ACC112 (cell line): ENCODE measurements at regions not wholly inside any gene's neighbourhood (a gene's known extent, or its start where the extent isn't known, plus 50 kb on each side); places are given as distances from the start of the nearest gene placed in this dataset.
A peak's percentile ranks its signal among the peaks of the same experiment; 100 is the strongest.
"Not testable (repeated sequence)": the region's sequence is repeated elsewhere in the genome, so short reads cannot be mapped to it uniquely, and the experiment has no call there.

Experiments used
- H2AFZ ChIP-seq: fragments of 200-600 bp; sonication (generic); one replicate; pipeline ENCODE4 v1.6.0; 2017; ENCODE audit warnings: antibody characterized with exemption, low read length; ENCODE audit not compliant: unreplicated experiment
- H3K27ac ChIP-seq: fragments of 200-600 bp; sonication (generic); 2 replicates; pipeline ENCODE4 v1.5.1; 2014; ENCODE audit warnings: low read depth, mild to moderate bottlenecking, antibody characterized with exemption, low read length, moderate library complexity
- H3K27me3 ChIP-seq: fragments of 200-600 bp; sonication (generic); 2 replicates; pipeline ENCODE4 v1.6.1; 2014; ENCODE audit warnings: mild to moderate bottlenecking, antibody characterized with exemption, low read length, moderate library complexity, mixed read lengths; ENCODE audit not compliant: insufficient read depth
- H3K36me3 ChIP-seq: fragments of 200-600 bp; sonication (generic); 2 replicates; pipeline ENCODE4 v1.6.1; 2016; ENCODE audit warnings: mild to moderate bottlenecking, antibody characterized with exemption, low read length, moderate library complexity, mixed read lengths; ENCODE audit not compliant: insufficient read depth
- H3K4me1 ChIP-seq: fragments of 200-600 bp; sonication (generic); one replicate; pipeline ENCODE4 v1.6.1; 2016; ENCODE audit warnings: low read length, mixed read lengths; ENCODE audit not compliant: insufficient read depth, unreplicated experiment, control insufficient read depth
- H3K4me3 ChIP-seq: fragments of 200-600 bp; sonication (generic); 2 replicates; pipeline ENCODE4 v1.5.1; 2014; ENCODE audit warnings: mild to moderate bottlenecking, low read depth, low read length
- H3K79me2 ChIP-seq: fragments of 200-600 bp; sonication (generic); one replicate; pipeline ENCODE4 v1.6.0; 2016; ENCODE audit warnings: low read length; ENCODE audit not compliant: control insufficient read depth, unreplicated experiment, insufficient read depth

DNA sequence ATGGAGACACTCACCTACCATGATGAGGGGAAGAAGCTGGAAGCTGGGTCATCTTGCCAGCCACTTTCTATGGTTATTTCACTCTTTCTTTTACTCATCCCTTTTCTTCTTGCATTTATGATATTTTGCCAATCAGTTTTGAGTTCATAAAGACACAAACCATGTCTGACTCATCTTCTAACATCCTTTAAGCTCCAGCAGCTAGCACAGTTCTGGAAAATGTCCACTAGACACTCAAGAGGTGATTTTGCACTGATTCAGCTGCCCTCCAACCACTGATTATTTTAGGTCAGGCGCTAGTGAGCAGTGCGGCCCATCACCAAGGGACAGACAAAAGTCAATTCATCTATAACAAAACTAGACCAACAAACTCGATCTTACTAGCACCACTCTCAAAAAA, 537.1 kb upstream of the ID2 start:
- H3K36me3 ChIP-seq, result no peaks in the 10 kb centered on the region
- H3K27ac ChIP-seq, result peak overlapping the region; percentile 40; the same call in 1 of the 2 replicates
- H3K79me2 ChIP-seq, result no peaks in the 10 kb centered on the region
- peak overlapping the region; percentile 3 for H2AFZ ChIP-seq
- H3K4me1 ChIP-seq, result peaks cover 46% of the 10 kb centered on the region
- no peak overlapping the region; the same call in 1 of the 2 replicates for H3K4me3 ChIP-seq
- H3K27me3 ChIP-seq, result no peaks in the 10 kb centered on the region

DNA sequence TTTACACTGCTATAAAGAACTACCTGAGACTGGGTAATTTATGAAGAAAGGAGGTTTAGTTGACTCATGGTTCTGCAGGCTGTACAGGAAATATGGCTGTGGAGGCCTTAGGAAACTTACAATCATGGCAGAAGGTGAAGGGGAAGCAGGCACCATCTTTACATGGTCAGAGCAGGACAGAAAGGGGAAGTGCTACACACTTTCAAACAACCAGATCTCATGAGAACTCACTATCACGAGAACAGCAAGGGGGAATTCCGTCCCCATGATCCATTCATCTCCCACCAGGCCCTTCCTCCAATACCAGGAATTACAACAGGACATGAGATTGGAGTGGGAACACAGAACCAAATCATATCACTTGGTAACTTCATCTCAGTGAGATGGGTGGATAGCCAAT, 536.5 kb upstream of the ID2 start:
- H3K4me3 ChIP-seq, H3K36me3 ChIP-seq, H3K27me3 ChIP-seq, H3K79me2 ChIP-seq: not testable (repeated sequence)
- Histone ChIP-seq H3K27ac (peak overlapping the region; percentile 40; the same call in 1 of the 2 replicates), H3K4me1 (peaks cover 43% of the 10 kb centered on the region), H2AFZ (peak overlapping the region; percentile 3)

DNA sequence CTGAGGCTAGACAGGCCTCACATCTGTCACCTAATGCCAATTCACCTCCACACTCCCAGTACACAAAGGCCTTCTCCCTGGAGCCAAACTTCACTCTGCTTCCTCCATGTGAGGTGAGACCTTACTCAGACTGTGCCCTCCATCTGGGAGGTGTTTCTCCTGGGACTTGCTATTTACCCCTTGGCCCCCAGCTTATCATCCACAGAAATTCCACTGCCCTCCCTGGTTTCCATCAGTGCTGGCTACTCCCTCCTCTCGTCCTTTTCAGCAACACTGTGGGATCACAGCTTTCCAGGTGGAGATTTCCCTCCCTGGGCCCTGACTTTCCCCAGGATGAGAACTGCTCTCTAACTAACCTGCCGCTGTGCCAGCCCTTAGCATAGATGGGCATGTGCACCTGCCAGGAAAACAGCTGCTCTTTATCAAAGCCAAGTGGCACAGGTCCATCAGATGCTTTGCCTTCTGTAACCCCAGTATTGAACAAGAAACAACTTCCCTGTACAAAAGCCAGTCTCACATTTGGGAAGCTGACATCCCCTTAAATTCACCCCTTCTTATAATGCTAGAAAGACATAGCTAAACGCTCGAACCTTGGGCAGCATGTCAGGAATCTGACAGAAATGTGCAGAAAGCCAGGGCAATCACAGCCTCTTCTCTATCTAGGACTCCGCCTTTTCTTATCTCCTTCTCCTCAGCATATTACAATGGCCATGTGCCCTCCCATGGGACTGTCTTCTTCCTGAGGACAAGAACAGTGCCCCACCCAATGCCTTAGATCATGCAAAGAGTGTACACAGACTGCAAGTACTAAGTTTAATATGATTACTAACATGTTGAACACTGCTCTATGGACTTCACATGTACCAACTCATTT, 535.5 kb upstream of the ID2 start:
- H3K27ac ChIP-seq, result no peak overlapping the region
- H3K27me3 ChIP-seq, result no peaks in the 10 kb centered on the region
- no peaks in the 10 kb centered on the region for H3K79me2 ChIP-seq
- no peak overlapping the region for H2AFZ ChIP-seq
- no peaks in the 10 kb centered on the region for H3K36me3 ChIP-seq
- peaks cover 43% of the 10 kb centered on the region for H3K4me1 ChIP-seq
- no peak overlapping the region for H3K4me3 ChIP-seq

DNA sequence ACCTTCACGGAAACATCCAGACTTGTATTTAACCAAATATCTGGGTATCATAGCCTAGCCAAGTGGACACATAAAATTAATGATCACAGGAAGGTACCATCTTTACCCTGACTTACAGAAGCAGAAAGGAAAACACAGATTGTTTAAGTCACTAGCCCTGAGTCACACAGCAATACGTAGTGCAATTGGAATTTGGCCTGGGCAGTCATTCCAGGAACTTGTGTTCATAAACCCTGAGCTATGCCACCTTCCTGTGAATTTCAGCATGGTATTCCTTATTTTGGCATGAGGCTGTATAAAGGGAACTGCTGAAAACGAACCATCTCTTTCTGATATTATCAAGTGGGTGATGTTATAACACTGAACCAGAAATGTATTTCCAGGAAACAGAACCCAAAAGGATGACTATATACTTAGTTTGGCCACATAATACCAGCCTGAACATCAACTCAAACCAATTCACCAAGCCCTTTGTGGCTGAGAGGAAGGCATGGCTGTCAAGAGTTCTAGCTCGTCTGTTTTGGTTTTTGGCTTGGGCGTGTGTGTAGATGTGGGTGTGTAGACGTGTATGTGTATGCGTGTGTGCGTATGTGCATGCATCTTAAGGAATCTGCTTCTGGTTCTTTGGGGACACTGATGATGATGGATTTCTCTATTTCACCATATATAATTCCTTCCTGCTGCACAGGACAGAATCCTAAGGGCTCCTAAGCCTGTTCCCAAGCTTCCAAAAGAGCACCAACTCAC, 533.4 kb upstream of the ID2 start:
- H3K4me1 ChIP-seq, result peaks cover 43% of the 10 kb centered on the region
- no peaks in the 10 kb centered on the region for H3K27me3 ChIP-seq
- H3K36me3 ChIP-seq, result no peaks in the 10 kb centered on the region
- peak overlapping the region; percentile 77 for H3K27ac ChIP-seq
- no peaks in the 10 kb centered on the region for H3K79me2 ChIP-seq
- H2AFZ ChIP-seq, result no peak overlapping the region
- H3K4me3 ChIP-seq, result no peak overlapping the region

DNA sequence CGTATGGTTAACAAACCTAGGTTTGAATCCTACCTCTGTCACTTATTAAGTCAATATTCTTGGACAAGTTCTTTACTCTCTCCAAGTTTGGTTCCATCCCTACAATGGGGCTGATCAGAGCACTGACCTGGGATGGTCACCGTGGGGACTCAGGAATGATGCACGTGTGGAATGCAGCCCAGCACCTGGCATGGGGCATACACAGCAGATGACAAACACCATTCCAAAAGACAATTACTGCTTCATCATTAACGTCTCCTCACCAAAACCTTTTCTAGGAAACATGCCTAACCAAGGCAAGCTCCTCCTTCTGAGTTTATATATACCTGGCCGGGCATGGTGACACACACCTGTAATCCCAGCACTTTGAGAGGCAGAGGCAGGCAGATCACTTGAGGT, 532.9 kb upstream of the ID2 start:
- H3K4me3 ChIP-seq, result no peak overlapping the region

DNA sequence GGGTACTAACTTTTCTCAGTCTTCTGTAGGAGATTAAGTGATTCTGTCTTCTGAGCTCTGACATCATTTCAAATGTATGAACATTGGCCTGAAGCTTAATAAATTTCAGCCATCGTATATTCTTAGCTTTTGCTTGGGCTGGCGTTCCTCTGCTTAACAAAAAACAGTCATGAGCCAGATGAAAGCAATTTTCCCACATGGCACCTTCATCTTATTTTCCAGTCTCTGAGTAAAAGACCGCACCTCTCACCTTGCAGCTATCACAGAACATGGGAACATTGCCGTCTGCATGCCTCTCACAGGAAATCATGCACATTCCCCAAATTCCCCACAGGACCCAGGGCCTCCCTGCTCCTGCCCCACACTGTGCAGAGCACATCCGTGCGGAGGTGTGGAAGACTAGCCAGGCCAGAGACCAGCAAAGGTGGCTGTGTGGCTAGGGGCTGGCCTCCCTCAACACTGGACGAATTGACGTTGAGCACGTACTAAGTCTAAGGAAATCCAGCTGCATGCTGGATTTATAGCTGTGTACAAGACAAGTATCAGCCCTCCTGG, 531.8 kb upstream of the ID2 start:
- H2AFZ ChIP-seq, result no peak overlapping the region
- H3K36me3 ChIP-seq, result no peaks in the 10 kb centered on the region
- H3K27ac ChIP-seq, result no peak overlapping the region
- H3K79me2 ChIP-seq, result no peaks in the 10 kb centered on the region
- H3K4me1 ChIP-seq, result peaks cover 42% of the 10 kb centered on the region
- no peaks in the 10 kb centered on the region for H3K27me3 ChIP-seq
- H3K4me3 ChIP-seq, result no peak overlapping the region

More for the DNA sequence above, 532.9 kb upstream of the ID2 start:
- peaks cover 43% of the 10 kb centered on the region for H3K4me1 ChIP-seq
- peak overlapping the region; percentile 77 for H3K27ac ChIP-seq
- H3K79me2 ChIP-seq, result no peaks in the 10 kb centered on the region
- H3K36me3 ChIP-seq, result no peaks in the 10 kb centered on the region
- no peak overlapping the region for H2AFZ ChIP-seq
- H3K27me3 ChIP-seq, result no peaks in the 10 kb centered on the region

DNA sequence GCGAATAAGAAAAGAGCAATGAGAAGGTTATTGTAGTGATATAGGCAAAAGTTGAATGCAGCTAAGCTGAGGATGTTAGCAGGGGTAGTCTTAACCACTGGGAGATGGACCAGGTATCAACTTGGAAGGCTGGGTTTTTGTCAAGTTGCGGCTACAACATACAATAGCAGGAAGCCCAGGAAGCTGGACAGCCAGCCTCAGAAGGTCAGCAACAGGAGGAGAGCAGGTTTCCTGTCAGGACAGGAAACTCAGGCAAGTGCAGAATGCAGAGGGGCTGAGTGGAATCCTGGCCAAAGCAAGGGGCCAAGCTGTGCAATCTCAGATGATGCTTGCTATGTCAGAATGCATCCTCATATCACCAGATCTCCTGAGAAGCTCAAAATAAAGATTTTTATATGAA, 530.0 kb upstream of the ID2 start:
- H3K27me3 ChIP-seq, result no peaks in the 10 kb centered on the region
- no peak overlapping the region for H2AFZ ChIP-seq
- peaks cover 31% of the 10 kb centered on the region for H3K4me1 ChIP-seq
- no peak overlapping the region for H3K27ac ChIP-seq
- no peaks in the 10 kb centered on the region for H3K79me2 ChIP-seq
- H3K4me3 ChIP-seq, result no peak overlapping the region
- H3K36me3 ChIP-seq, result no peaks in the 10 kb centered on the region

DNA sequence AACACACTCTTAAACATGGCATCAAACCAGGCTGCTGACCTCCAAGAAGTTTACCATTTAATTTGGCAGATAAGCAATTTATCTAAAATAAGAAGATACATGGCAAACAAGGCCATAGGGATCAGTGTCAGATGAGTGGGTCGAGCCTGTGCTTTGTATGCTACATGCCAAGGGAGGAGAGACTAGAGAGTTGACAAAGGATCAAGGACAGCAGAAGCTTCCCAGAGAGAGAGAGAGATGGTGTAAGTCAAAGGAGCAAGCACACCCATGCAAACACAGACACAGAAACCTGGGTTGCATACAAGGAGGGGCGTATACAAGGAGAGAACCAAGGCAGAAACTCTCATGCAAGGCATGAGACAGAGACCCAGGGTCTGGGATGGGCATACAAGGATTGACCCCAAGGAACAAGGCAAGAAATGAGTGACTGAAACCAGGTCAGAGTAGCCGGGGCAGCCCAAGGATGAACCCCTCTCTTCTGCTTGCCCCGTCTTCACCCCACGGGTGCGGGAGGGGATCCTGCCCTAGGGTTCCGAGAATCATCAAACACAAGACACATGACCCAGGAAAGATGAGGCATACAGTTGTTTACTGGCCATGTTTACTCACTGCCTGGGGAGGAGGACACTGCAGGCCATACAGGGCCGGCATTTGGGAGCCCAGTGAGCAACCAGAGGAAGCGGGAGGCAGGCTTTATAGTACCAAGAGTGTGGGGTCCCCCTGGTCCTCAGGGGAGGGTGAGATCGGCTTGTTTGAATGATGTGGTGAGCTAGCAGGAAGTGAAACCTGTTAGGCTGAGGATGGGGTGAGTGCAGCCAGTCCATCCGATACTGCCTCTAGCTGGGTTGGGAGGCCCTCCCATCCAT, 529.2 kb upstream of the ID2 start:
- no peak overlapping the region for H3K27ac ChIP-seq
- no peak overlapping the region for H3K4me3 ChIP-seq
- no peaks in the 10 kb centered on the region for H3K79me2 ChIP-seq
- H3K27me3 ChIP-seq, result no peaks in the 10 kb centered on the region
- no peaks in the 10 kb centered on the region for H3K36me3 ChIP-seq
- H2AFZ ChIP-seq, result no peak overlapping the region
- peaks cover 29% of the 10 kb centered on the region for H3K4me1 ChIP-seq

DNA sequence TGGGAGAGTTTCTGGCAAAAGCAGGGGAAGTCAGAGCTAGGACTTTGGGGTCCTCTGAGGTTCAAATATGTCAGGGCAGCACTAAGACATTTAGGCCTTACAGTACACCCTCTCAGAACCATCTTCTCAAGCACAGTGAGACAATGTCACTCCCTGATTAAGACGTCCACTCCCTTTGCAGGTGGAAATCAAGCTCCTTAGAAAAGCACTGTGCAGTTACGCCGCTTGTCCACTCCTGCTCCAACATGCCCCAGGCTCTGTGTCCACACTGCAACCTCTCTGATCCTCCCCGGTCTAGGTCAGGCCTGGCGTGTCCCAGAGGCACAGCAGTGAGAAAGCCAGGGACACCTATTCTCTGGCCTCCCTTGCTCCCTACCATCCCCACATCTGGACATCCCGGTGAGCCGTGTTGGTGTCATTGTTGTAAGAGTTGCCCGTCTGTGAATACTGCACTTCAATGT, 528.6 kb upstream of the ID2 start:
- no peaks in the 10 kb centered on the region for H3K27me3 ChIP-seq
- H3K79me2 ChIP-seq, result no peaks in the 10 kb centered on the region
- H2AFZ ChIP-seq, result no peak overlapping the region
- peaks cover 22% of the 10 kb centered on the region for H3K4me1 ChIP-seq
- no peak overlapping the region for H3K4me3 ChIP-seq
- H3K36me3 ChIP-seq, result no peaks in the 10 kb centered on the region
- no peak overlapping the region for H3K27ac ChIP-seq

DNA sequence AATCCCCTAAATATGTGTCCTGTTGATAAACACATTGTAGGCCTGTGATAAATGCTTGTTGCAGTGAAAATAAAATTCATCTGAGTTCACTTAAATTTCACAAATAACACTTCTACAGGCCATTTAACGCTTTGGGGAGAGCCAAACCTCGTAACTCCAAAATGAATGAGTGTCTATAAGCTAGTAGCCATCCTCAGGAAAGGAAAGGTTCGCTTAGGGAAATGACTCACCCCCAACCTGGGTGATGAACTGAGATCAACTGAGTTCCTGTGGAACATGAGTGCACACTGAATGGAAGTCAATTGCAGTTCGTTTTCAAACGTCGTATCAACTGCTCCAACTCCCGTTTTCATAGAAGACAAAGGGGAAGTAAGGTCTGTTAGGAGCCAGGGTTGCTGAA, 527.6 kb upstream of the ID2 start:
- Histone ChIP-seq H3K27ac (peak overlapping the region; percentile 82), H3K27me3 (no peaks in the 10 kb centered on the region)

More for the DNA sequence above, 527.6 kb upstream of the ID2 start:
- H3K4me1 ChIP-seq, result peaks cover 13% of the 10 kb centered on the region
- H3K4me3 ChIP-seq, result no peak overlapping the region
- H3K79me2 ChIP-seq, result no peaks in the 10 kb centered on the region
- H2AFZ ChIP-seq, result no peak overlapping the region
- H3K36me3 ChIP-seq, result no peaks in the 10 kb centered on the region
